Right lobe of liver (tissue), 6 donors: ENCODE measurements at regions not wholly inside any gene's neighbourhood (a gene's known extent, or its start where the extent isn't known, plus 50 kb on each side); places are given as distances from the start of the nearest gene placed in this dataset.

Source experiments
- ATAC-seq, 4 donors: fragments of 200-7000 bp; cut with Tn5 transposase; one replicate each; pipeline ENCODE4 v1.9.1; 2020; ENCODE audit warnings: mild to moderate bottlenecking in 4 of 4, moderate library complexity in 4 of 4
- DNase-seq, 3 donors: peaks; one replicate each; pipeline ENCODE4 v3.0.0-alpha.2; 2020
- H3K27ac ChIP-seq, 3 donors: fragments of 200-600 bp; one replicate each; pipeline ENCODE4 v1.8.0; 2022
- H3K27me3 ChIP-seq, 2 donors: fragments of 200-600 bp; one replicate each; pipeline ENCODE4 v1.8.0; 2022
- H3K36me3 ChIP-seq, 4 donors: fragments of 200-600 bp; sonication (generic) in 1 of 4; one replicate each; pipeline versions ENCODE4 v1.5.1 to v1.8.0; 2017 to 2022; ENCODE audit warnings: control low read depth in 1 of 4
- H3K4me1 ChIP-seq, 4 donors: fragments of 200-600 bp; sonication (generic) in 1 of 4; one replicate each; pipeline versions ENCODE4 v1.5.1 to v1.8.0; 2017 to 2022; ENCODE audit warnings: control low read depth in 1 of 4
- H3K4me3 ChIP-seq, 3 donors: fragments of 200-600 bp; one replicate each; pipeline ENCODE4 v1.8.0; 2022
- H3K9me3 ChIP-seq, 4 donors: fragments of 200-600 bp; sonication (generic) in 1 of 4; one replicate each; pipeline versions ENCODE4 v1.5.1 to v1.8.0; 2017 to 2022; ENCODE audit warnings: control low read depth in 1 of 4
- POLR2A ChIP-seq: fragments of 450-650 bp; IDR thresholded peaks from one replicate; pipeline ENCODE4 v1.6.1; 2017; ENCODE audit warnings: antibody characterized with exemption, mild to moderate bottlenecking
- WGBS: methylation state at CpG from one replicate; pipeline ENCODE4 v1.1.6; 2018; ENCODE audit warnings: low coverage, low lambda C conversion rate; ENCODE audit not compliant: insufficient coverage; ENCODE audit errors: missing lambda C conversion rate; 5-methylcytosine and 5-hydroxymethylcytosine counted together
- intact Hi-C, 2 donors: fragments of 100-400 bp; cut with DNase I; formaldehyde crosslinking; loops; one replicate each; pipeline versions ENCODE4 v1.11.2 to v1.14.1; 2022
- TF ChIP-seq, protein P1 (sequence below), 4 donors: fragments of 200-600 bp in 3 of 4; fragments of 450-650 bp in 1 of 4; IDR thresholded peaks; one replicate each; pipeline versions ENCODE4 v1.5.1 to v1.8.0; 2016 to 2022; ENCODE audit warnings: antibody characterized with exemption in 4 of 4, mild to moderate bottlenecking in 2 of 4
- donor health status: DM: no; HTN: yes; CAD: no.
- donor health status: DM: no; HTN: no; CAD: no.
- donor health status: DM: no; HTN: no; CAD: no.
- donor health status: DM: no; HTN: yes; CAD: no.
- donor health status: DM: no; HTN: yes; CAD: no.

DNA sequence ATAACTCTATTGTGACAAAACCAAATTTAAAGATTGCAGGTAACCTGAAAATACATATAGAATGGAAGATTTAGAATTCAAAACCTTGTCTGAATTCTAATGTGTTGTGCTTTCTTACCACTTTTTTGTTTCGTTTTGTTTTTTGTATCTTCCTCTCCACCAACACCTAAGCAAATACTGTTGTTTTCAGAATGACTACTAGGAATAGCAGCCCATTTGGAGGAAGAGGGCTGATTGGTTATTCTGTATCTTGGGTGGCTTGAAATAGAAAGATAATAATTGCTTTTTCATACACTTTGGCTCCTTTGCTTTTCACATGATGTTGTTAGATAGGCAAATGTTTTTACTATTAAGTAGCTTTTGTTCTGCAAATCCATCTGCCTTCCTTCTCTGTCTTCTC, 61.0 kb upstream of the LRRC7 start:
- DNase-seq (no peak), ATAC-seq (no peak)
- TF ChIP-seq, protein P1, sequence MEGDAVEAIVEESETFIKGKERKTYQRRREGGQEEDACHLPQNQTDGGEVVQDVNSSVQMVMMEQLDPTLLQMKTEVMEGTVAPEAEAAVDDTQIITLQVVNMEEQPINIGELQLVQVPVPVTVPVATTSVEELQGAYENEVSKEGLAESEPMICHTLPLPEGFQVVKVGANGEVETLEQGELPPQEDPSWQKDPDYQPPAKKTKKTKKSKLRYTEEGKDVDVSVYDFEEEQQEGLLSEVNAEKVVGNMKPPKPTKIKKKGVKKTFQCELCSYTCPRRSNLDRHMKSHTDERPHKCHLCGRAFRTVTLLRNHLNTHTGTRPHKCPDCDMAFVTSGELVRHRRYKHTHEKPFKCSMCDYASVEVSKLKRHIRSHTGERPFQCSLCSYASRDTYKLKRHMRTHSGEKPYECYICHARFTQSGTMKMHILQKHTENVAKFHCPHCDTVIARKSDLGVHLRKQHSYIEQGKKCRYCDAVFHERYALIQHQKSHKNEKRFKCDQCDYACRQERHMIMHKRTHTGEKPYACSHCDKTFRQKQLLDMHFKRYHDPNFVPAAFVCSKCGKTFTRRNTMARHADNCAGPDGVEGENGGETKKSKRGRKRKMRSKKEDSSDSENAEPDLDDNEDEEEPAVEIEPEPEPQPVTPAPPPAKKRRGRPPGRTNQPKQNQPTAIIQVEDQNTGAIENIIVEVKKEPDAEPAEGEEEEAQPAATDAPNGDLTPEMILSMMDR (IDR thresholded peaks at IDR 0.05), result no peak
- no peak for TF ChIP-seq POLR2A
- H3K36me3 ChIP-seq, result no peaks in the 10 kb centered on the region
- H3K27ac ChIP-seq, result no peak overlapping the region
- 21% methylated on average over 1 of the region's 1 CpG for WGBS
- no peaks in the 10 kb centered on the region for H3K27me3 ChIP-seq
- no peaks in the 10 kb centered on the region for H3K9me3 ChIP-seq
- no peaks in the 10 kb centered on the region for H3K4me1 ChIP-seq
- intact Hi-C loops, result no loop called here
- H3K4me3 ChIP-seq, result no peak overlapping the region

DNA sequence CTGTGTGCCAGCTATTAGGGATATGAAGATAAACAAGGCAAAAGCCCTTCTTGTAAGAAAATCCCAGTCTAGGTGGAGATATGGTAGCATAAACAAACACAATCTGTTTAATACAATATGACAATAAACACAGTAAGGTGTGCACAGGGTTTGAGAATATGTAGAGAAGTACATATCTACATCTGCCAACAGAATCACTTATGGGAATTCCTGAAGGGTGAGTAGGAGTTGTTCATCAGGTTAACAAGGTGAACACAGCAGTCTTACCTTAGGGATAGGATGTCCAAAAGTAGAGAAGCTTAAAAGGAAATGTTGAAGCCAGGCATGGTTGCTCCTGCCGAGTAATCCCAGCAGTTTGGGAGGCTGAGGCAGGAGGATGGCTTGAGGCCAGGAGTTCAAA, 57.7 kb upstream of the LRRC7 start:
- Histone ChIP-seq H3K4me3 (no peak overlapping the region), H3K9me3 (no peaks in the 10 kb centered on the region), H3K27me3 (no peaks in the 10 kb centered on the region), H3K4me1 (no peaks in the 10 kb centered on the region), H3K27ac (no peak overlapping the region), H3K36me3 (no peaks in the 10 kb centered on the region)
- WGBS, result 85% methylated on average over 1 of the region's 1 CpG
- TF ChIP-seq, protein P1 (IDR thresholded peaks at IDR 0.05), result no peak
- TF ChIP-seq POLR2A, result no peak
- intact Hi-C loops, result no loop called here
- no peak for ATAC-seq
- DNase-seq, result no peak

DNA sequence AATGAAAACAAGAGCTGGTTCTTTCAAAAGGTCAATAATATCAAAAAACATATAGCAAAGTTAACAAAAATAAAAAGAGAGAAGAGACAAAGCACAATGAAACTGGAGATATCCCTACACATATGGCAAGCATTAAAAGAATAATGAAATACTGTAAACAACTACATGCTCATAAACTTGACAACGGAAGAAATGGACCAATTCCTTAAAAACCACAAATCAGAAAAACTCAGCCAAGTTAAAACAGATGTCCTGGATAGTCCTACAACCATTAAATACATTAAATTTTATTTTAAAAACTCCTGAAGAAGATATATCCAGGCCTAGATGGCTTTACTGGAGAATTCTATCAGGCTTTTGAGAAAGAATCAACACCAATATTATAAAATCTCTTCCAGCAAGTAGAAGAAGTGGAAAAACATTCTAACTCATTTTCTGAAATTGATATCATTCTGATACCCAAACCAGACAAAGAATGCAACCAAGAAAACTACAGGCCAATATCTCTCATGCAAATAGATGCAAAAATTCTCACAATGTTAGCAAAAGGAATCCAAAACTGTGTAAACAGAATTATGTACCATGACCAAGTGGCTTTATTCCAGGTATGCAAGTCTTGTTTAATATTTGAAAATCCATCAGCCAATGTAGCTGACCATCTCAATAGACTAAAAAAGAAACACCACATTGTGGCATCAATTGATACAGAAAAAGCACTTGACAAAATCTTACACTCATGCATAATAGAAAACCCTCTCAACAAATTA, 56.1 kb upstream of the LRRC7 start:
- intact Hi-C loops, result no loop called here
- H3K27me3 ChIP-seq, result no peaks in the 10 kb centered on the region
- 30% methylated on average over 1 of the region's 1 CpG for WGBS
- no peak for ATAC-seq
- TF ChIP-seq, protein P1 (IDR thresholded peaks at IDR 0.05), result no peak
- TF ChIP-seq POLR2A, result no peak
- H3K4me1 ChIP-seq, result no peaks in the 10 kb centered on the region
- no peak for DNase-seq
- no peak overlapping the region for H3K27ac ChIP-seq
- no peaks in the 10 kb centered on the region for H3K36me3 ChIP-seq
- no peak overlapping the region for H3K4me3 ChIP-seq
- H3K9me3 ChIP-seq, result no peaks in the 10 kb centered on the region

DNA sequence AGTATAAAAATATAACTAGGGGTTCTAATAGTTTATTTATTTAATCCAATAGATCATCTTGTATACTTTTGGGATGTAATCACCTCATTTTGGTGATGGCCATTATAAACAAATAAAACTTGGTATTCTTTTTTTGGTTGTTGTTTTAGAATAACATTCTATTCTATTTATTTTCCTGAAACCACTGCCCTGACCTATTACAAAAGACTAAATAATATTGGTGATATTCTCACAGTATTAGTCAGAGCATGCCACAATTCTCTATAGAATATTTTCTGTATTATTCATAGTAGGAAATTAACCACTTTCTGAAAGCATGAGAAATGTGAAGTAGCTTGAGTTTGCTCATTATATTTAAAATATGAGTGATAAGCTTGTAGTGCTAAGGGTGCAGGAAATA, 54.1 kb upstream of the LRRC7 start:
- Histone ChIP-seq H3K27ac (no peak overlapping the region), H3K4me3 (no peak overlapping the region), H3K9me3 (no peaks in the 10 kb centered on the region), H3K4me1 (no peaks in the 10 kb centered on the region), H3K36me3 (no peaks in the 10 kb centered on the region), H3K27me3 (no peaks in the 10 kb centered on the region)
- intact Hi-C loops, result no loop called here
- ATAC-seq, result no peak
- TF ChIP-seq, protein P1 (IDR thresholded peaks at IDR 0.05), result no peak
- TF ChIP-seq POLR2A, result no peak
- DNase-seq, result no peak
